Fibroblast of lung (primary cell): ENCODE measurements at regions not wholly inside any gene's neighbourhood (a gene's known extent, or its start where the extent isn't known, plus 50 kb on each side); places are given as distances from the start of the nearest gene placed in this dataset.

Experiments
- DNase-seq, 2 donors: peaks; one replicate each; pipeline versions ENCODE4 v3.0.0 to v3.0.0-alpha.2; 2010; ENCODE audit warnings: low read depth in 2 of 2
- H2AFZ ChIP-seq: 2 replicates; pipeline ENCODE4 v1.5.1; 2012; ENCODE audit warnings: low read length, control low read depth, inconsistent platforms
- H3K27ac ChIP-seq: 2 replicates; pipeline ENCODE4 v1.5.1; 2011; ENCODE audit warnings: low read length, control low read depth; ENCODE audit not compliant: insufficient read depth
- H3K27me3 ChIP-seq: 2 replicates; pipeline ENCODE4 v1.5.1; 2011; ENCODE audit warnings: mild to moderate bottlenecking, low read length; ENCODE audit not compliant: control insufficient read depth, insufficient read depth
- H3K36me3 ChIP-seq: 2 replicates; pipeline ENCODE4 v1.5.1; 2011; ENCODE audit warnings: low read length; ENCODE audit not compliant: control insufficient read depth, insufficient read depth
- H3K4me1 ChIP-seq: 2 replicates; pipeline ENCODE4 v1.5.1; 2011; ENCODE audit warnings: low read length; ENCODE audit not compliant: control insufficient read depth, insufficient read depth; ENCODE audit errors: extremely low read depth
- H3K4me2 ChIP-seq: 2 replicates; pipeline ENCODE4 v1.5.1; 2011; ENCODE audit warnings: low read length, control low read depth; ENCODE audit not compliant: insufficient read depth; ENCODE audit errors: extremely low read depth
- H3K4me3 ChIP-seq, 4 experiments: fragments of 200-600 bp in 1 of 4; sonication (generic) in 1 of 4; replicated peaks in 1 of 4; 2 replicates each; pipeline ENCODE4 v1.5.1; 2011 to 2016; ENCODE audit warnings: low read length in 4 of 4, low read depth in 3 of 4, mild to moderate bottlenecking in 3 of 4, control low read depth in 2 of 4, inconsistent platforms in 1 of 4, mixed read lengths in 1 of 4; ENCODE audit not compliant: insufficient read depth in 1 of 4; ENCODE audit errors: control extremely low read depth in 1 of 4
- H3K79me2 ChIP-seq: 2 replicates; pipeline ENCODE4 v1.5.1; 2012; ENCODE audit warnings: mild to moderate bottlenecking, low read length, inconsistent platforms; ENCODE audit not compliant: control insufficient read depth, insufficient read depth
- H3K9ac ChIP-seq: 2 replicates; pipeline ENCODE4 v1.5.1; 2011; ENCODE audit warnings: mild to moderate bottlenecking, low read length, control low read depth; ENCODE audit not compliant: insufficient read depth
- H3K9me3 ChIP-seq: 2 replicates; pipeline ENCODE4 v1.5.1; 2012; ENCODE audit warnings: low read depth, low read length; ENCODE audit not compliant: control insufficient read depth, insufficient read depth
- H4K20me1 ChIP-seq: 2 replicates; pipeline ENCODE4 v1.5.1; 2011; ENCODE audit warnings: low read length; ENCODE audit not compliant: control insufficient read depth, insufficient read depth; ENCODE audit errors: extremely low read depth
- CTCF ChIP-seq, 2 donors: IDR thresholded peaks in 1 of 2; conservative IDR thresholded peaks in 1 of 2; 1 replicate in 1 of 2; 2 replicates in 1 of 2; pipeline ENCODE4 v1.5.1; 2011 to 2012; ENCODE audit warnings: low read length in 2 of 2, control low read depth in 1 of 2, inconsistent platforms in 1 of 2, low read depth in 1 of 2, mild to moderate bottlenecking in 1 of 2
- EZH2 ChIP-seq: IDR thresholded peaks from 2 replicates; pipeline ENCODE4 v1.5.1; 2012; ENCODE audit warnings: low read length, control low read depth, mild to moderate bottlenecking; ENCODE audit errors: missing control alignments

- no peak overlapping the region for H3K4me2 ChIP-seq
- H3K27me3 ChIP-seq: no peaks in the 10 kb centered on the region
- DNase-seq: no peak
- H3K36me3 ChIP-seq: no peaks in the 10 kb centered on the region
- no peak overlapping the region for H2AFZ ChIP-seq
- no peaks in the 10 kb centered on the region for H4K20me1 ChIP-seq
- H3K79me2 ChIP-seq: no peaks in the 10 kb centered on the region
- H3K27ac ChIP-seq: no peak overlapping the region
- H3K9me3 ChIP-seq: no peaks in the 10 kb centered on the region
- no peaks in the 10 kb centered on the region for H3K4me1 ChIP-seq
- TF ChIP-seq EZH2 (no peak), CTCF (conservative IDR thresholded peaks at IDR 0.05 in 1 of 2, IDR thresholded peaks at IDR 0.05 in 1 of 2; ENCODE audit: low read depth in 1 of 2, low read length in 2 of 2) (no peak)
- H3K4me3 ChIP-seq: no peak overlapping the region
- H3K9ac ChIP-seq: no peak overlapping the region
Measured at GRCh38 chr2:219829667-219830352, 202.4 kb downstream of the SLC4A3 start.

GRCh38 chr2:219830353-219830738 is 202.9 kb downstream of the SLC4A3 start:
- DNase-seq: no peak
- H3K9ac ChIP-seq: no peak overlapping the region
- no peak overlapping the region for H3K4me2 ChIP-seq
- no peak for TF ChIP-seq EZH2
- no peak for TF ChIP-seq CTCF (conservative IDR thresholded peaks at IDR 0.05 in 1 of 2, IDR thresholded peaks at IDR 0.05 in 1 of 2; ENCODE audit: low read depth in 1 of 2, low read length in 2 of 2)
- no peaks in the 10 kb centered on the region for H3K9me3 ChIP-seq
- no peaks in the 10 kb centered on the region for H4K20me1 ChIP-seq
- no peaks in the 10 kb centered on the region for H3K27me3 ChIP-seq
- H2AFZ ChIP-seq: no peak overlapping the region
- no peaks in the 10 kb centered on the region for H3K4me1 ChIP-seq
- H3K79me2 ChIP-seq: no peaks in the 10 kb centered on the region
- no peaks in the 10 kb centered on the region for H3K36me3 ChIP-seq
- no peak overlapping the region for H3K4me3 ChIP-seq
- H3K27ac ChIP-seq: no peak overlapping the region

- no peak for DNase-seq
- Histone ChIP-seq H3K36me3 (no peaks in the 10 kb centered on the region), H3K9ac (no peak overlapping the region), H3K27ac (no peak overlapping the region), H2AFZ (no peak overlapping the region), H3K4me1 (no peaks in the 10 kb centered on the region), H3K4me3 (no peak overlapping the region), H3K4me2 (no peak overlapping the region), H3K27me3 (no peaks in the 10 kb centered on the region), H4K20me1 (no peaks in the 10 kb centered on the region), H3K79me2 (no peaks in the 10 kb centered on the region), H3K9me3 (no peaks in the 10 kb centered on the region)
- TF ChIP-seq CTCF (conservative IDR thresholded peaks at IDR 0.05 in 1 of 2, IDR thresholded peaks at IDR 0.05 in 1 of 2; ENCODE audit: low read depth in 1 of 2, low read length in 2 of 2): no peak
- no peak for TF ChIP-seq EZH2
Measured at GRCh38 chr2:219831957-219832356, 204.5 kb downstream of the SLC4A3 start.
